ENCODE measurements at regions not wholly inside any gene's neighbourhood (a gene's known extent, or its start where the extent isn't known, plus 50 kb on each side); places are given as distances from the start of the nearest gene placed in this dataset.

DNA sequence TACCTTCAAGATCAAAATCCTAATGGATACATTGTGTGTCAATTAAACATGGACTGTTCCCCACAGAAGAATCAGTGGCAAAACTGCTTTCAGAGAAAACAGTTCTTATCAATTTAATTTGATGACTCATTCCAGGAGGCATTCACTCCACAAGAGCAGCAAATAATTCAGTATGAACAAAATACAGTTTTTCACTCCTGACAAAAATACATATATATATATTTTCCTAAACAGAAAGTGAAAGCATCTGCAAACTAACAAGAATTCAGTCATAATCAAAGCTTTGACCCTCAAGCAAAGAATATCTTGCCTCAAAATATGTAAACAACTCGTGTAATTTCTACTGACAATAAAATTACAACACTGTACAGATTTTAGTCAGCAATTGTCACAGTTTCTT lies 685.1 kb upstream of the SLC8A1 start:
- TF ChIP-seq, protein P1, sequence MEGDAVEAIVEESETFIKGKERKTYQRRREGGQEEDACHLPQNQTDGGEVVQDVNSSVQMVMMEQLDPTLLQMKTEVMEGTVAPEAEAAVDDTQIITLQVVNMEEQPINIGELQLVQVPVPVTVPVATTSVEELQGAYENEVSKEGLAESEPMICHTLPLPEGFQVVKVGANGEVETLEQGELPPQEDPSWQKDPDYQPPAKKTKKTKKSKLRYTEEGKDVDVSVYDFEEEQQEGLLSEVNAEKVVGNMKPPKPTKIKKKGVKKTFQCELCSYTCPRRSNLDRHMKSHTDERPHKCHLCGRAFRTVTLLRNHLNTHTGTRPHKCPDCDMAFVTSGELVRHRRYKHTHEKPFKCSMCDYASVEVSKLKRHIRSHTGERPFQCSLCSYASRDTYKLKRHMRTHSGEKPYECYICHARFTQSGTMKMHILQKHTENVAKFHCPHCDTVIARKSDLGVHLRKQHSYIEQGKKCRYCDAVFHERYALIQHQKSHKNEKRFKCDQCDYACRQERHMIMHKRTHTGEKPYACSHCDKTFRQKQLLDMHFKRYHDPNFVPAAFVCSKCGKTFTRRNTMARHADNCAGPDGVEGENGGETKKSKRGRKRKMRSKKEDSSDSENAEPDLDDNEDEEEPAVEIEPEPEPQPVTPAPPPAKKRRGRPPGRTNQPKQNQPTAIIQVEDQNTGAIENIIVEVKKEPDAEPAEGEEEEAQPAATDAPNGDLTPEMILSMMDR (IDR thresholded peaks at IDR 0.05), result no peak
- no peak for TF ChIP-seq POLR2A (IDR thresholded peaks at IDR 0.05)
- no peak for TF ChIP-seq EP300 (IDR thresholded peaks at IDR 0.05)
- no peak for TF ChIP-seq POLR2AphosphoS5 (IDR thresholded peaks at IDR 0.05)
